IMR-90 (cell line): ENCODE measurements at regions not wholly inside any gene's neighbourhood (a gene's known extent, or its start where the extent isn't known, plus 50 kb on each side); places are given as distances from the start of the nearest gene placed in this dataset.

ENCODE experiments used
- BHLHE40 ChIP-seq: fragments of 150-350 bp; IDR thresholded peaks from 2 replicates; pipeline ENCODE4 v1.6.1; 2016; ENCODE audit warnings: mild to moderate bottlenecking, low read depth, low read length
- CEBPB ChIP-seq: IDR thresholded peaks from 2 replicates; pipeline ENCODE4 v1.6.1; 2012; ENCODE audit warnings: low read depth, low read length, improper control_type of control experiment
- ELK1 ChIP-seq: fragments of 150-350 bp; IDR thresholded peaks from 2 replicates; pipeline ENCODE4 v1.6.1; 2016; ENCODE audit warnings: low read depth, mild to moderate bottlenecking, low read length, moderate library complexity, borderline replicate concordance
- FOS ChIP-seq: fragments of 150-350 bp; IDR thresholded peaks from 2 replicates; pipeline ENCODE4 v1.6.1; 2016; ENCODE audit warnings: low read depth, low read length
- MAFK ChIP-seq: IDR thresholded peaks from 2 replicates; pipeline ENCODE4 v1.6.1; 2012; ENCODE audit warnings: low read depth, low read length, improper control_type of control experiment
- MAZ ChIP-seq: IDR thresholded peaks from 2 replicates; pipeline ENCODE4 v1.6.1; 2012; ENCODE audit warnings: low read depth, mild to moderate bottlenecking, low read length, improper control_type of control experiment, moderate library complexity, borderline replicate concordance
- POLR2A ChIP-seq: IDR thresholded peaks from 2 replicates; pipeline ENCODE4 v1.6.1; 2012; ENCODE audit warnings: mild to moderate bottlenecking, low read depth, low read length
- RAD21 ChIP-seq: IDR thresholded peaks from 2 replicates; pipeline ENCODE4 v1.6.1; 2012; ENCODE audit warnings: low read length, improper control_type of control experiment
- RCOR1 ChIP-seq: IDR thresholded peaks from 2 replicates; pipeline ENCODE4 v1.6.1; 2012; ENCODE audit warnings: mild to moderate bottlenecking, low read length, improper control_type of control experiment; ENCODE audit not compliant: insufficient replicate concordance
- RFX5 ChIP-seq: IDR thresholded peaks from 2 replicates; pipeline ENCODE4 v1.8.0; 2012; ENCODE audit warnings: low read depth, mild to moderate bottlenecking, low read length, moderate library complexity
- SMC3 ChIP-seq: fragments of 150-350 bp; IDR thresholded peaks from 2 replicates; pipeline ENCODE4 v1.6.1; 2016; ENCODE audit warnings: low read depth, mild to moderate bottlenecking, antibody characterized with exemption, low read length, moderate library complexity
- USF2 ChIP-seq: fragments of 150-350 bp; IDR thresholded peaks from 2 replicates; pipeline ENCODE4 v1.6.1; 2017; ENCODE audit warnings: mild to moderate bottlenecking, antibody characterized with exemption, low read length, low read depth
- TF ChIP-seq, protein P1 (sequence below): conservative IDR thresholded peaks from 2 replicates; pipeline ENCODE4 v1.5.1; 2012; ENCODE audit warnings: mild to moderate bottlenecking, low read depth, low read length, improper control_type of control experiment

DNA sequence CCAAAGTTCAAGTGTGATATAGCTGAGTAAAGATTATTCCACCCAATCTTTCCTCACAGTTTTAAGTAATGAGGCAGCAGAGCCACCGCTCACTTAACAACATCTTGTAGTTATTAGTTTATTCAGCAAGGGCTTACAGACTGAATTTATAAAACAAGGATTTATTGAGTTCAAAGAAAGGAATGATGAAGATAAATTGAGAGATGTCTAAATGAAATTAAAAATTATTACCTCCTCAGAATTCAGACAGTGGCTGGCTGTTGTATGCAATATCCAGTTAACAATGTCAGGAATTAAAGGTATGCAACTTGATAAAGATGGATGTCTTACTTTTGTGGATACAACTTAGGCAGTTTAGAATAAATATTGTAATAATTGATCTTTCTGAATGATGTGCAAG lies 927.3 kb upstream of the CDH2 start:
- TF ChIP-seq MAZ = no peak
- TF ChIP-seq, protein P1, sequence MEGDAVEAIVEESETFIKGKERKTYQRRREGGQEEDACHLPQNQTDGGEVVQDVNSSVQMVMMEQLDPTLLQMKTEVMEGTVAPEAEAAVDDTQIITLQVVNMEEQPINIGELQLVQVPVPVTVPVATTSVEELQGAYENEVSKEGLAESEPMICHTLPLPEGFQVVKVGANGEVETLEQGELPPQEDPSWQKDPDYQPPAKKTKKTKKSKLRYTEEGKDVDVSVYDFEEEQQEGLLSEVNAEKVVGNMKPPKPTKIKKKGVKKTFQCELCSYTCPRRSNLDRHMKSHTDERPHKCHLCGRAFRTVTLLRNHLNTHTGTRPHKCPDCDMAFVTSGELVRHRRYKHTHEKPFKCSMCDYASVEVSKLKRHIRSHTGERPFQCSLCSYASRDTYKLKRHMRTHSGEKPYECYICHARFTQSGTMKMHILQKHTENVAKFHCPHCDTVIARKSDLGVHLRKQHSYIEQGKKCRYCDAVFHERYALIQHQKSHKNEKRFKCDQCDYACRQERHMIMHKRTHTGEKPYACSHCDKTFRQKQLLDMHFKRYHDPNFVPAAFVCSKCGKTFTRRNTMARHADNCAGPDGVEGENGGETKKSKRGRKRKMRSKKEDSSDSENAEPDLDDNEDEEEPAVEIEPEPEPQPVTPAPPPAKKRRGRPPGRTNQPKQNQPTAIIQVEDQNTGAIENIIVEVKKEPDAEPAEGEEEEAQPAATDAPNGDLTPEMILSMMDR = no peak
- TF ChIP-seq POLR2A = no peak
- no peak for TF ChIP-seq BHLHE40
- no peak for TF ChIP-seq RCOR1
- TF ChIP-seq SMC3 = no peak
- no peak for TF ChIP-seq RAD21
- TF ChIP-seq USF2 = no peak
- no peak for TF ChIP-seq FOS
- TF ChIP-seq RFX5 = no peak
- no peak for TF ChIP-seq ELK1
- TF ChIP-seq MAFK = no peak
- TF ChIP-seq CEBPB = no peak
